ENCODE measurements at regions not wholly inside any gene's neighbourhood (a gene's known extent, or its start where the extent isn't known, plus 50 kb on each side); places are given as distances from the start of the nearest gene placed in this dataset.

DNA sequence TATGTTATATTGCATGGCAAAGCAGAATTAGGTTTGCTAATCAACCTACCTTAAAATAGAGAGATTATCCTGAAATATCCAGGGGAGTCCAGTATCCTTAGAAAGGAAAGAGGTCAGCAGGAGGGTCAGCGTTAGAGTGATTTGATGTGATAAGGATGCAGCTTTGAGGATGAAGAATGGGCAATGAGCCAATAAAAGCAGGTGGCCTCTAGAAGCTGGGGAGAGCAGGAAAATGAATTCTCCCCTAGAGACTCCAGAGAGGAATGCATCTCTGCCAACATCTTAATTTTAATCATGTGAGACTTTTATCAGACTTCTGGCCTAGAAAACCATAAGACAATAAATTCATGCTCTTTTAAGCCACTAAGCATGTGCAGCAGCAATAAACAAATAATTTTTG lies 65.7 kb upstream of the SYK start:
- TF ChIP-seq SP1 (IDR thresholded peaks at IDR 0.05; ENCODE audit: low read depth) = no peak
- TF ChIP-seq CEBPB (IDR thresholded peaks at IDR 0.05; ENCODE audit: low read depth) = no peak
- TF ChIP-seq, protein P1, sequence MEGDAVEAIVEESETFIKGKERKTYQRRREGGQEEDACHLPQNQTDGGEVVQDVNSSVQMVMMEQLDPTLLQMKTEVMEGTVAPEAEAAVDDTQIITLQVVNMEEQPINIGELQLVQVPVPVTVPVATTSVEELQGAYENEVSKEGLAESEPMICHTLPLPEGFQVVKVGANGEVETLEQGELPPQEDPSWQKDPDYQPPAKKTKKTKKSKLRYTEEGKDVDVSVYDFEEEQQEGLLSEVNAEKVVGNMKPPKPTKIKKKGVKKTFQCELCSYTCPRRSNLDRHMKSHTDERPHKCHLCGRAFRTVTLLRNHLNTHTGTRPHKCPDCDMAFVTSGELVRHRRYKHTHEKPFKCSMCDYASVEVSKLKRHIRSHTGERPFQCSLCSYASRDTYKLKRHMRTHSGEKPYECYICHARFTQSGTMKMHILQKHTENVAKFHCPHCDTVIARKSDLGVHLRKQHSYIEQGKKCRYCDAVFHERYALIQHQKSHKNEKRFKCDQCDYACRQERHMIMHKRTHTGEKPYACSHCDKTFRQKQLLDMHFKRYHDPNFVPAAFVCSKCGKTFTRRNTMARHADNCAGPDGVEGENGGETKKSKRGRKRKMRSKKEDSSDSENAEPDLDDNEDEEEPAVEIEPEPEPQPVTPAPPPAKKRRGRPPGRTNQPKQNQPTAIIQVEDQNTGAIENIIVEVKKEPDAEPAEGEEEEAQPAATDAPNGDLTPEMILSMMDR (IDR thresholded peaks at IDR 0.05 in 2 of 3, conservative IDR thresholded peaks at IDR 0.05 in 1 of 3; ENCODE audit: borderline replicate concordance in 1 of 3, insufficient read depth in 1 of 3, low read depth in 2 of 3, low read length in 2 of 3) = no peak
- no peak for TF ChIP-seq CBX3 (IDR thresholded peaks at IDR 0.05; ENCODE audit: low read depth)
- TF ChIP-seq EZH2phosphoT487 (IDR thresholded peaks at IDR 0.05; ENCODE audit: borderline replicate concordance) = no peak
- TF ChIP-seq, protein P2, sequence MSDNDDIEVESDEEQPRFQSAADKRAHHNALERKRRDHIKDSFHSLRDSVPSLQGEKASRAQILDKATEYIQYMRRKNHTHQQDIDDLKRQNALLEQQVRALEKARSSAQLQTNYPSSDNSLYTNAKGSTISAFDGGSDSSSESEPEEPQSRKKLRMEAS (IDR thresholded peaks at IDR 0.05) = no peak
- TF ChIP-seq POLR2A (IDR thresholded peaks at IDR 0.05; ENCODE audit: borderline replicate concordance, extremely low read depth, insufficient read depth, insufficient read length) = no peak
- DNase-seq (ENCODE audit: low read depth, low spot score) = no peak
- RAD21 ChIA-PET (ENCODE audit: low non-redundant PET in 1 of 2, low total read pairs in 2 of 2, uncharacterized antibody in 2 of 2, unreplicated experiment in 2 of 2) = no interaction called here

DNA sequence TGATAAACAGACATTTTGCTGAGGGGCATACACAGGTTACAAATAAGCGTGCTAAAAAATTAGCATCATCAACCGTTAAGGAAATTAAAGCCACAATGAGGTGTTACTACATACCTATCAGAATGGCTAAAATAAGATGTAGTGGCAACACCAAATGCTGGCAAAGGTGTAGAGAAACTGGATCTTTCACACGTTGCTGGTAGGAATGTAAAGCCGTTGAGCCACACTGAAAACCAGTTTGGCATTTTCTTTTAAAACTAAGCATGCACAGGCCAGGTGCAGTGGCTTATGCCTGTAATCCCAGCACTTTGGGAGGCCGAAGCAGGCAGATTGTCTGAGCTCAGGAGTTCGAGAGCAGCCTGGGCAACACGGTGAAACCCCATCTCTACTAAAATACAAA lies 67.0 kb upstream of the SYK start:
- intact Hi-C loops (cut with micrococcal nuclease) = no loop called here
- H3K4me2 ChIP-seq (ENCODE audit: low read length) = no peak overlapping the region
- ChIA-PET RAD21 (ENCODE audit: low non-redundant PET in 1 of 2, low total read pairs in 2 of 2, uncharacterized antibody in 2 of 2, unreplicated experiment in 2 of 2) (no interaction called here), POLR2A (interaction anchor here (0.7 kb wide), 1 partner anchor 177 kb away, joined by 3 read pairs; no protein-coding TSS in a partner anchor), CTCF (no interaction called here)
- H4K20me1 ChIP-seq (ENCODE audit: insufficient read depth) = no peaks in the 10 kb centered on the region
- H3K4me3 ChIP-seq (replicated peaks in 1 of 2; ENCODE audit: low read depth in 1 of 2, low read length in 2 of 2) = no peak overlapping the region
- H3K79me2 ChIP-seq (ENCODE audit: insufficient read depth, low read length) = no peaks in the 10 kb centered on the region
- no peaks in the 10 kb centered on the region for H3K36me3 ChIP-seq (ENCODE audit: control insufficient read depth in 1 of 2, insufficient read depth in 2 of 2, low read length in 2 of 2)
- H2AFZ ChIP-seq (ENCODE audit: low read depth, low read length, poor library complexity, severe bottlenecking) = no peak overlapping the region
- DNase-seq (ENCODE audit: low read depth, low spot score) (no peak), ATAC-seq (no peak)
- no peak overlapping the region for H3K9ac ChIP-seq (ENCODE audit: low read length)
- BruUV-seq (replicated peaks) = no TSS peak
- H3K4me1 ChIP-seq (ENCODE audit: control insufficient read depth in 1 of 2, insufficient read depth in 2 of 2, low read length in 2 of 2) = no peaks in the 10 kb centered on the region
- no peaks in the 10 kb centered on the region for H3K9me2 ChIP-seq (ENCODE audit: insufficient read depth)
- no peak overlapping the region for H3K27ac ChIP-seq (ENCODE audit: low read depth, low read length)
- H3K9me3 ChIP-seq (ENCODE audit: control insufficient read depth in 1 of 2, insufficient read depth in 1 of 2, low read depth in 1 of 2, low read length in 2 of 2) = 0 out of 4 replicates have a peak, but pooled peaks cover 0 to 3% of the 10 kb centered on the region in 2 experiments
- peaks cover 16% of the 10 kb centered on the region for H3K27me3 ChIP-seq (ENCODE audit: insufficient read depth, low read length)
- TF ChIP-seq RAD21 (IDR thresholded peaks at IDR 0.05; ENCODE audit: low read depth) (no peak), SRF (IDR thresholded peaks at IDR 0.05; ENCODE audit: low read depth) (no peak), JUND (IDR thresholded peaks at IDR 0.05) (no peak), POLR2AphosphoS5 (IDR thresholded peaks at IDR 0.05; ENCODE audit: low read depth, low read length) (no peak)
- TF ChIP-seq, protein P3, sequence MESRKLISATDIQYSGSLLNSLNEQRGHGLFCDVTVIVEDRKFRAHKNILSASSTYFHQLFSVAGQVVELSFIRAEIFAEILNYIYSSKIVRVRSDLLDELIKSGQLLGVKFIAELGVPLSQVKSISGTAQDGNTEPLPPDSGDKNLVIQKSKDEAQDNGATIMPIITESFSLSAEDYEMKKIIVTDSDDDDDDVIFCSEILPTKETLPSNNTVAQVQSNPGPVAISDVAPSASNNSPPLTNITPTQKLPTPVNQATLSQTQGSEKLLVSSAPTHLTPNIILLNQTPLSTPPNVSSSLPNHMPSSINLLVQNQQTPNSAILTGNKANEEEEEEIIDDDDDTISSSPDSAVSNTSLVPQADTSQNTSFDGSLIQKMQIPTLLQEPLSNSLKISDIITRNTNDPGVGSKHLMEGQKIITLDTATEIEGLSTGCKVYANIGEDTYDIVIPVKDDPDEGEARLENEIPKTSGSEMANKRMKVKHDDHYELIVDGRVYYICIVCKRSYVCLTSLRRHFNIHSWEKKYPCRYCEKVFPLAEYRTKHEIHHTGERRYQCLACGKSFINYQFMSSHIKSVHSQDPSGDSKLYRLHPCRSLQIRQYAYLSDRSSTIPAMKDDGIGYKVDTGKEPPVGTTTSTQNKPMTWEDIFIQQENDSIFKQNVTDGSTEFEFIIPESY (IDR thresholded peaks at IDR 0.05; ENCODE audit: extremely low read depth, insufficient replicate concordance, low read length) = no peak
- TF ChIP-seq, protein P4, sequence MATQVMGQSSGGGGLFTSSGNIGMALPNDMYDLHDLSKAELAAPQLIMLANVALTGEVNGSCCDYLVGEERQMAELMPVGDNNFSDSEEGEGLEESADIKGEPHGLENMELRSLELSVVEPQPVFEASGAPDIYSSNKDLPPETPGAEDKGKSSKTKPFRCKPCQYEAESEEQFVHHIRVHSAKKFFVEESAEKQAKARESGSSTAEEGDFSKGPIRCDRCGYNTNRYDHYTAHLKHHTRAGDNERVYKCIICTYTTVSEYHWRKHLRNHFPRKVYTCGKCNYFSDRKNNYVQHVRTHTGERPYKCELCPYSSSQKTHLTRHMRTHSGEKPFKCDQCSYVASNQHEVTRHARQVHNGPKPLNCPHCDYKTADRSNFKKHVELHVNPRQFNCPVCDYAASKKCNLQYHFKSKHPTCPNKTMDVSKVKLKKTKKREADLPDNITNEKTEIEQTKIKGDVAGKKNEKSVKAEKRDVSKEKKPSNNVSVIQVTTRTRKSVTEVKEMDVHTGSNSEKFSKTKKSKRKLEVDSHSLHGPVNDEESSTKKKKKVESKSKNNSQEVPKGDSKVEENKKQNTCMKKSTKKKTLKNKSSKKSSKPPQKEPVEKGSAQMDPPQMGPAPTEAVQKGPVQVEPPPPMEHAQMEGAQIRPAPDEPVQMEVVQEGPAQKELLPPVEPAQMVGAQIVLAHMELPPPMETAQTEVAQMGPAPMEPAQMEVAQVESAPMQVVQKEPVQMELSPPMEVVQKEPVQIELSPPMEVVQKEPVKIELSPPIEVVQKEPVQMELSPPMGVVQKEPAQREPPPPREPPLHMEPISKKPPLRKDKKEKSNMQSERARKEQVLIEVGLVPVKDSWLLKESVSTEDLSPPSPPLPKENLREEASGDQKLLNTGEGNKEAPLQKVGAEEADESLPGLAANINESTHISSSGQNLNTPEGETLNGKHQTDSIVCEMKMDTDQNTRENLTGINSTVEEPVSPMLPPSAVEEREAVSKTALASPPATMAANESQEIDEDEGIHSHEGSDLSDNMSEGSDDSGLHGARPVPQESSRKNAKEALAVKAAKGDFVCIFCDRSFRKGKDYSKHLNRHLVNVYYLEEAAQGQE (IDR thresholded peaks at IDR 0.05; ENCODE audit: low read depth) = no peak
- TF ChIP-seq, protein P5, sequence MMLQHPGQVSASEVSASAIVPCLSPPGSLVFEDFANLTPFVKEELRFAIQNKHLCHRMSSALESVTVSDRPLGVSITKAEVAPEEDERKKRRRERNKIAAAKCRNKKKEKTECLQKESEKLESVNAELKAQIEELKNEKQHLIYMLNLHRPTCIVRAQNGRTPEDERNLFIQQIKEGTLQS (IDR thresholded peaks at IDR 0.05) = no peak

More for the DNA sequence above, 65.7 kb upstream of the SYK start:
- no peak overlapping the region for H3K4me3 ChIP-seq (replicated peaks in 1 of 2; ENCODE audit: low read depth in 1 of 2, low read length in 2 of 2)
- H3K4me2 ChIP-seq (ENCODE audit: low read length) = no peak overlapping the region
- H3K36me3 ChIP-seq (ENCODE audit: control insufficient read depth in 1 of 2, insufficient read depth in 2 of 2, low read length in 2 of 2) = no peaks in the 10 kb centered on the region
- ChIA-PET CTCF (no interaction called here), POLR2A (no interaction called here)
- intact Hi-C loops (cut with micrococcal nuclease) = no loop called here
- no peak overlapping the region for H2AFZ ChIP-seq (ENCODE audit: low read depth, low read length, poor library complexity, severe bottlenecking)
- 0 out of 4 replicates have a peak, but pooled peaks cover 0 to 3% of the 10 kb centered on the region in 2 experiments for H3K9me3 ChIP-seq (ENCODE audit: control insufficient read depth in 1 of 2, insufficient read depth in 1 of 2, low read depth in 1 of 2, low read length in 2 of 2)
- no peaks in the 10 kb centered on the region for H3K4me1 ChIP-seq (ENCODE audit: control insufficient read depth in 1 of 2, insufficient read depth in 2 of 2, low read length in 2 of 2)
- no peak overlapping the region for H3K27ac ChIP-seq (ENCODE audit: low read depth, low read length)
- H3K9me2 ChIP-seq (ENCODE audit: insufficient read depth) = no peaks in the 10 kb centered on the region
- peaks cover 16% of the 10 kb centered on the region for H3K27me3 ChIP-seq (ENCODE audit: insufficient read depth, low read length)
- H3K79me2 ChIP-seq (ENCODE audit: insufficient read depth, low read length) = no peaks in the 10 kb centered on the region
- H4K20me1 ChIP-seq (ENCODE audit: insufficient read depth) = no peaks in the 10 kb centered on the region
- ATAC-seq = no peak
- BruUV-seq (replicated peaks) = no TSS peak
- no peak overlapping the region for H3K9ac ChIP-seq (ENCODE audit: low read length)

Measured in HCT116 (cell line).